ENCODE measurements at regions not wholly inside any gene's neighbourhood (a gene's known extent, or its start where the extent isn't known, plus 50 kb on each side); places are given as distances from the start of the nearest gene placed in this dataset.

DNA sequence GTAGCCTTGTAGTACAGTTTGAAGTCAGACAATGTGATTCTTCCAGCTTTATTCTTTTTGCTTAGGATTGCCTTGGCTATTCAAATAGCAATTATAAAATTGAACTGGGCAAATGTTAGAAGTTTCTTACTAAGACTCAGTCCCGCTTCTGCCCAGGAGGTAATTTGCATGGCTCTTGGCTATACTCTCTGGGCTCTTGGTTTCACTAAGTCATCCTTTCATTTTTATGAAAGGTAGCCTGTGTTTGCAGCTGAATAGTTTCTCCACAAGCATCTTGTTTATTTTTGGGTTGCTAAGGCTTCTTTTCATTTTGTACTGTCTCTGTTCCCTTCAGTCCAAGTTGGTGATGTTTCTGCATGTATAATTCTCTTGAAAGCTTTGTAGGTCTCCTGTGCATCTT, 340.6 kb downstream of the SH2D4B start:
- peaks cover 3% of the 10 kb centered on the region for H3K27me3 Mint-ChIP-seq
- CTCF ChIA-PET, result no interaction called here

DNA sequence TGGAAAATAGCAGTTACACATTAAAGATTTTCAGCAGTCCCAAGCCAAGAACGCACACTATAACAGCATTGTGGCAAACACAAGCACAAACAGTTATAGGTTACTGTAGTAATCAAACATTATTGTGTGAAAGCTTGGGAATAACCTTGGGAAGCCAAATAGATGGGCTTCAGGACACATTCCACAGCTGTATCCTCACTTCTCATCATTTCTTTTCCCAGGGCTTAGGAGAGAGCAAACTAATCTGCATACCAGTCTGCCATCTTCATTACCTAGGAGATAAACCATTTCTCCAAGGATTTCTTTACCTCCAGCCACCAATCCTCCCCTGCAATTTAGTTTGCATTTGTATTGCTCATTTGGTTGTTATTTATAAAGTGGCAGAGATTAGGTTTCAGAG, 352.4 kb downstream of the SH2D4B start:
- ChIA-PET CTCF (no interaction called here), POLR2A (no interaction called here)
- ATAC-seq (ENCODE audit: low read depth) (no peak), DNase-seq (no peak)
- Histone ChIP-seq H3K4me1 (ENCODE audit: control insufficient read depth in 2 of 2, insufficient read depth in 2 of 2, low read length in 2 of 2) (no peaks in the 10 kb centered on the region), H3K4me2 (replicated peaks; ENCODE audit: low read depth, low read length, poor library complexity, severe bottlenecking) (no peak overlapping the region), H3K9me3 (ENCODE audit: control extremely low read depth in 1 of 3, control insufficient read depth in 2 of 3, insufficient read depth in 1 of 3, low read length in 2 of 3) (no peaks in the 10 kb centered on the region), H4K20me1 (ENCODE audit: control insufficient read depth, insufficient read depth, low read length, poor library complexity, severe bottlenecking) (no peaks in the 10 kb centered on the region), H3K27ac (ENCODE audit: low read length in 2 of 2) (no peak overlapping the region), H3K27me3 (replicated peaks in 1 of 4; ENCODE audit: control extremely low read depth in 1 of 4, control insufficient read depth in 3 of 4, insufficient read depth in 4 of 4, low read length in 3 of 4) (no peaks in the 10 kb centered on the region), H3K4me3 (ENCODE audit: control extremely low read depth in 1 of 5, extremely low read depth in 1 of 5, insufficient read depth in 1 of 5, low read depth in 2 of 5, low read length in 4 of 5) (no peak overlapping the region), H3K36me3 (replicated peaks in 1 of 2; ENCODE audit: control extremely low read depth in 1 of 2, control insufficient read depth in 1 of 2, extremely low read depth in 1 of 2, insufficient read depth in 2 of 2, low read length in 1 of 2) (no peaks in the 10 kb centered on the region), H3K9ac (ENCODE audit: low read length) (no peak overlapping the region), H3K79me2 (ENCODE audit: control insufficient read depth, insufficient read depth, low read length) (no peaks in the 10 kb centered on the region), H2AFZ (ENCODE audit: insufficient read depth, low read depth, low read length, poor library complexity, severe bottlenecking) (no peak overlapping the region)
- no CpG with 5 or more reads among the region's 1 CpG for WGBS (ENCODE audit: insufficient coverage)
- H3K27me3 Mint-ChIP-seq, result no peaks in the 10 kb centered on the region
- no peak overlapping the region for H3K27ac Mint-ChIP-seq
- H3K4me1 Mint-ChIP-seq, result no peaks in the 10 kb centered on the region
- intact Hi-C loops (cut with micrococcal nuclease), result no loop called here
- TF ChIP-seq, protein P1, sequence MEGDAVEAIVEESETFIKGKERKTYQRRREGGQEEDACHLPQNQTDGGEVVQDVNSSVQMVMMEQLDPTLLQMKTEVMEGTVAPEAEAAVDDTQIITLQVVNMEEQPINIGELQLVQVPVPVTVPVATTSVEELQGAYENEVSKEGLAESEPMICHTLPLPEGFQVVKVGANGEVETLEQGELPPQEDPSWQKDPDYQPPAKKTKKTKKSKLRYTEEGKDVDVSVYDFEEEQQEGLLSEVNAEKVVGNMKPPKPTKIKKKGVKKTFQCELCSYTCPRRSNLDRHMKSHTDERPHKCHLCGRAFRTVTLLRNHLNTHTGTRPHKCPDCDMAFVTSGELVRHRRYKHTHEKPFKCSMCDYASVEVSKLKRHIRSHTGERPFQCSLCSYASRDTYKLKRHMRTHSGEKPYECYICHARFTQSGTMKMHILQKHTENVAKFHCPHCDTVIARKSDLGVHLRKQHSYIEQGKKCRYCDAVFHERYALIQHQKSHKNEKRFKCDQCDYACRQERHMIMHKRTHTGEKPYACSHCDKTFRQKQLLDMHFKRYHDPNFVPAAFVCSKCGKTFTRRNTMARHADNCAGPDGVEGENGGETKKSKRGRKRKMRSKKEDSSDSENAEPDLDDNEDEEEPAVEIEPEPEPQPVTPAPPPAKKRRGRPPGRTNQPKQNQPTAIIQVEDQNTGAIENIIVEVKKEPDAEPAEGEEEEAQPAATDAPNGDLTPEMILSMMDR (IDR thresholded peaks at IDR 0.05), result no peak
- no peak for TF ChIP-seq EZH2 (IDR thresholded peaks at IDR 0.05; ENCODE audit: borderline replicate concordance, insufficient read depth, low read depth, low read length, poor library complexity, severe bottlenecking)
- no peak overlapping the region for H3K4me3 Mint-ChIP-seq
- H3K9me3 Mint-ChIP-seq (ENCODE audit: insufficient read depth), result no peaks in the 10 kb centered on the region

More for the DNA sequence above, 340.6 kb downstream of the SH2D4B start:
- Mint-ChIP-seq H3K4me1 (no peaks in the 10 kb centered on the region), H3K27ac (no peak overlapping the region), H3K9me3 (ENCODE audit: insufficient read depth) (no peaks in the 10 kb centered on the region), H3K4me3 (no peak overlapping the region)
- Histone ChIP-seq H3K9me3 (ENCODE audit: control extremely low read depth in 1 of 3, control insufficient read depth in 2 of 3, insufficient read depth in 1 of 3, low read length in 2 of 3) (peaks cover 0 to 2% (median 2%) of the 10 kb centered on the region in 3 donors), H3K79me2 (ENCODE audit: control insufficient read depth, insufficient read depth, low read length) (no peaks in the 10 kb centered on the region), H3K27me3 (replicated peaks in 1 of 4; ENCODE audit: control extremely low read depth in 1 of 4, control insufficient read depth in 3 of 4, insufficient read depth in 4 of 4, low read length in 3 of 4) (peaks cover 0 to 4% (median 1%) of the 10 kb centered on the region in 4 experiments), H3K9ac (ENCODE audit: low read length) (no peak overlapping the region), H4K20me1 (ENCODE audit: control insufficient read depth, insufficient read depth, low read length, poor library complexity, severe bottlenecking) (no peaks in the 10 kb centered on the region), H3K4me2 (replicated peaks; ENCODE audit: low read depth, low read length, poor library complexity, severe bottlenecking) (no peak overlapping the region), H3K27ac (ENCODE audit: low read length in 2 of 2) (no peak overlapping the region), H2AFZ (ENCODE audit: insufficient read depth, low read depth, low read length, poor library complexity, severe bottlenecking) (no peak overlapping the region), H3K36me3 (replicated peaks in 1 of 2; ENCODE audit: control extremely low read depth in 1 of 2, control insufficient read depth in 1 of 2, extremely low read depth in 1 of 2, insufficient read depth in 2 of 2, low read length in 1 of 2) (no peaks in the 10 kb centered on the region), H3K4me3 (ENCODE audit: control extremely low read depth in 1 of 5, extremely low read depth in 1 of 5, insufficient read depth in 1 of 5, low read depth in 2 of 5, low read length in 4 of 5) (no peak overlapping the region), H3K4me1 (ENCODE audit: control insufficient read depth in 2 of 2, insufficient read depth in 2 of 2, low read length in 2 of 2) (no peaks in the 10 kb centered on the region)
- TF ChIP-seq, protein P1 (IDR thresholded peaks at IDR 0.05), result no peak
- TF ChIP-seq EZH2 (IDR thresholded peaks at IDR 0.05; ENCODE audit: borderline replicate concordance, insufficient read depth, low read depth, low read length, poor library complexity, severe bottlenecking), result no peak
- POLR2A ChIA-PET, result no interaction called here
- WGBS (ENCODE audit: insufficient coverage), result 100% methylated on average over 1 of the region's 1 CpG
- no peak for DNase-seq
- intact Hi-C loops (cut with micrococcal nuclease), result no loop called here
- ATAC-seq (ENCODE audit: low read depth), result no peak

Measured in B cell (primary cell).